ENCODE measurements at regions not wholly inside any gene's neighbourhood (a gene's known extent, or its start where the extent isn't known, plus 50 kb on each side); places are given as distances from the start of the nearest gene placed in this dataset.

GRCh38 chr10:9036711-9037204 lies 982.3 kb downstream of the GATA3 start:
- no peak for TF ChIP-seq GATA2 (IDR thresholded peaks at IDR 0.05; ENCODE audit: low read depth, low read length)
- TF ChIP-seq GATA3 (IDR thresholded peaks at IDR 0.05; ENCODE audit: low read depth, low read length) = no peak

DNA sequence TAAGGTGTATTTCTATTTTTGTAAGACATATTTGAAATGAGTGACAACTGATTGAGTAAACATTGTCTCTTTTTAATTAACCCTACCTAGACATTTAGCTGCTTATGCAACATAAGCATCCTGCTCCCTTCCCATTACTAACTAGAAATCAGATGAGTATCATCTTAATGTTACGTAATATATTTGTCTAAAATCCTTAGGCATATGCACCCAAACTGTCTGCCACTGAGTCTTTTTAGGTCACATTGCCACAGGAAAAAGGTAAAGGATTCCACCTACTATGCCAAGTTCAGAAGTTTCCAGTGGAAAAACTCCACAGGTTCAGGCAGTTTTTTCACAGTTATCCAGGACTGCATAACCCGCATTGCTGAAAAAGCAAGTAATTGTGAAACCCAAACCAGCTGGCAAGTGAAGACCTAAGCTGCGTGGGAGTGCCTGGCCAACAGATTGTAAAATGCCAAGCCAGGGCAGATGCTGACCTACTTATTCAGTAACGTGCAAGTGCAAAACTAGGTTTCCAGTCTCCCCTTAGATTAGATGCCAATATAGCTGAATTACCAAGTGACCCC lies 983.7 kb downstream of the GATA3 start:
- TF ChIP-seq GATA3 (IDR thresholded peaks at IDR 0.05; ENCODE audit: low read depth, low read length) (no peak), GATA2 (IDR thresholded peaks at IDR 0.05; ENCODE audit: low read depth, low read length) (no peak)

DNA sequence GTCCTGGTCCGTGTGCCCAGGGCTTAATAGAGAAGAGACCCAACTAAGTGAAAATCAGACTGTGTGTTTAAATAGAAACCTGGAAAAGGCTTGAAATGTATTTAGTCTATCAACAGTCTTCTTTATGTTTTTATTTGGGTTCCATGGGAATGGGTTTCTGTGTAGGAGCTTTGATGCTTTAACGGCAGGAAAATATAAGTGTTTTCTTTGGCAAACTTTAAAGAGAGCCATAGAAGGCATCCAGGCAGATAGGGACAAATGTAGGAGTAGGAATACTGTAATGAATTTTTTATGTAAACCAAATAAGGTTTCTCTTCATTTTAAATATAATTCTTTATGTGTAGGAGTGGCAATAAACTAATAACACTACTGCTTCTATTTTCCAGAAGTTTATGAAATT lies 989.0 kb downstream of the GATA3 start:
- TF ChIP-seq GATA3 (IDR thresholded peaks at IDR 0.05; ENCODE audit: low read depth, low read length) (no peak), GATA2 (IDR thresholded peaks at IDR 0.05; ENCODE audit: low read depth, low read length) (no peak)

- TF ChIP-seq GATA3 (IDR thresholded peaks at IDR 0.05; ENCODE audit: low read depth, low read length) (no peak), GATA2 (IDR thresholded peaks at IDR 0.05; ENCODE audit: low read depth, low read length) (no peak)
These were observed 990.8 kb downstream of the GATA3 start for GRCh38 chr10:9045311-9045710.

DNA sequence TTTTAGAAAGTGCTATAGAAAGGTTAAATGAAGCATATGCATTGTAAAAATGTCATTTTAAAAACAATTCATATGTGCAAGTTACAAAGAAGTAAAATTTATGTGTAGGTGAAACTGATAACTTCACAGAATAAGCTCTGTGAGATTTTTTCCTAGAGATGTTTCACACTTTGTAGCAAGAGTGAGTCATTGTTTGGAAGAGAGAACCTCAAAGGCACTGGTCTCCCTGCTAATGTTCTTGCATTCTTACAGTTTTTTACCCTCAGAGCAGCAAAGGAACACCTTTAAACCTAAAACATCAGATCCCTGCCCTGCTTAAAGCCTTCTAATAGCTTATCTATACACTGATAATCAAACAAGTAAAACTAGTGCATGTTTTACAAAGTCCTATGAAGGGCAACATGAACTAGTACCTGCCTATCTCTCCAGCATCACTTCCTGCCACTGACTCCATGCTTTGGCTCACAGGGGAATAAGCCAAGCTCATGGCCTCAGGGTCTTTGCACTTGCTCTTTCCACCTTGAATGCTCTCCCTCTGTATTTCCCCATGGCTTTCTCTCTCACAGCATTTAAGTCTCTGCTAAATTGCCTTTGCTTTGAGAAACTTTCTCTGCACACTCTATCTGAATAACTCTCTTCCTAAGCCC lies 997.0 kb downstream of the GATA3 start:
- TF ChIP-seq GATA2 (IDR thresholded peaks at IDR 0.05; ENCODE audit: low read depth, low read length) (no peak), GATA3 (IDR thresholded peaks at IDR 0.05; ENCODE audit: low read depth, low read length) (no peak)

- TF ChIP-seq GATA2 (IDR thresholded peaks at IDR 0.05; ENCODE audit: low read depth, low read length) (no peak), GATA3 (IDR thresholded peaks at IDR 0.05; ENCODE audit: low read depth, low read length) (no peak)
These were observed 998.3 kb downstream of the GATA3 start for GRCh38 chr10:9052767-9053166.

- no peak for TF ChIP-seq GATA3 (IDR thresholded peaks at IDR 0.05; ENCODE audit: low read depth, low read length)
These were observed 1002.0 kb downstream of the GATA3 start for GRCh38 chr10:9056521-9056920.

- TF ChIP-seq GATA3 (IDR thresholded peaks at IDR 0.05; ENCODE audit: low read depth, low read length) = peak; percentile 97
- TF ChIP-seq GATA2 (IDR thresholded peaks at IDR 0.05; ENCODE audit: low read depth, low read length) = peak; percentile 86
These were observed 1005.8 kb downstream of the GATA3 start for GRCh38 chr10:9060314-9060713.

- TF ChIP-seq GATA3 (IDR thresholded peaks at IDR 0.05; ENCODE audit: low read depth, low read length) (no peak), GATA2 (IDR thresholded peaks at IDR 0.05; ENCODE audit: low read depth, low read length) (no peak)
These were observed 1007.4 kb downstream of the GATA3 start for GRCh38 chr10:9061871-9062270.

- TF ChIP-seq GATA2 (IDR thresholded peaks at IDR 0.05; ENCODE audit: low read depth, low read length) (no peak), GATA3 (IDR thresholded peaks at IDR 0.05; ENCODE audit: low read depth, low read length) (no peak)
These were observed 1011.7 kb downstream of the GATA3 start for GRCh38 chr10:9066152-9066551.

GRCh38 chr10:9068003-9068402 lies 1013.5 kb downstream of the GATA3 start:
- no peak for TF ChIP-seq GATA2 (IDR thresholded peaks at IDR 0.05; ENCODE audit: low read depth, low read length)
- TF ChIP-seq GATA3 (IDR thresholded peaks at IDR 0.05; ENCODE audit: low read depth, low read length) = no peak

- no peak for TF ChIP-seq GATA3 (IDR thresholded peaks at IDR 0.05; ENCODE audit: low read depth, low read length)
- TF ChIP-seq GATA2 (IDR thresholded peaks at IDR 0.05; ENCODE audit: low read depth, low read length) = no peak
These were observed 1014.6 kb downstream of the GATA3 start for GRCh38 chr10:9069136-9069535.

- peak; percentile 72 for TF ChIP-seq GATA3 (IDR thresholded peaks at IDR 0.05; ENCODE audit: low read depth, low read length)
- no peak for TF ChIP-seq GATA2 (IDR thresholded peaks at IDR 0.05; ENCODE audit: low read depth, low read length)
These were observed 1020.9 kb downstream of the GATA3 start for GRCh38 chr10:9075420-9075819.

DNA sequence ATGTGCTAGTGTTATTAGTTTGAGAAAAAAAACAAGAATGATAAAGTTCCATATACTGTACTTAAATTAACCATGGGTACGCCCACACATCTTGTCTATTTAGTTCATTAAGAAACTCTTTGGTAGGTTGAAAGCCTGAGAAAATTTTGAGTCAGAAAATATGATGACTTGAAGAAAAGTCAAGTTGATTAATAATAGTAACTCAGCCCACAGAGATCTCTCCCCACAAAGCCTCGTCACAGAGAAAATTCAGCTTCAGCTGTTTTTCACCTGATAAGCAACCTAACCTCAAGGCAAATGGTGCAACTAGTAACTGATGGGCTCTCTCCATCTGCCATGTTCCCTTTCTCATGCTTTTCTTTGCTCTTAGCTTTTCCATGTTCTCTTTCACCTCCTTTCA lies 1021.6 kb downstream of the GATA3 start:
- TF ChIP-seq GATA3 (IDR thresholded peaks at IDR 0.05; ENCODE audit: low read depth, low read length) (no peak), GATA2 (IDR thresholded peaks at IDR 0.05; ENCODE audit: low read depth, low read length) (no peak)

- no peak for TF ChIP-seq GATA2 (IDR thresholded peaks at IDR 0.05; ENCODE audit: low read depth, low read length)
- no peak for TF ChIP-seq GATA3 (IDR thresholded peaks at IDR 0.05; ENCODE audit: low read depth, low read length)
These were observed 1026.8 kb downstream of the GATA3 start for GRCh38 chr10:9081253-9081652.

Measured in SH-SY5Y (cell line).